HepG2 (cell line): ENCODE measurements at regions not wholly inside any gene's neighbourhood (a gene's known extent, or its start where the extent isn't known, plus 50 kb on each side); places are given as distances from the start of the nearest gene placed in this dataset.

Experiments used
- ATAC-seq: fragments of 200-7000 bp; cut with Tn5 transposase; 3 replicates; pipeline ENCODE4 v1.9.1; 2020; ENCODE audit warnings: mild to moderate bottlenecking, moderate library complexity
- BruUV-seq: library from RNA; stranded (reverse); fragments of 400-500 nt; replicated peaks from 2 replicates; lab custom pipeline; 2021; lab: Mats Ljungman, UMichigan
- CTCF ChIA-PET: fragments of 300-600 bp; formaldehyde crosslinking; extraction: SDS; loops from one replicate; lab custom pipeline; 2021; ENCODE audit warnings: low total read pairs, inconsistent platforms, low intra/inter-chr PET ratio; lab: Yijun Ruan, JAX
- POLR2A ChIA-PET: fragments of 350-600 bp; sonication (Branson Sonifier 250); formaldehyde crosslinking; loops from one replicate; lab custom pipeline; 2020; ENCODE audit warnings: antibody characterized with exemption, inconsistent platforms; lab: Yijun Ruan, JAX
- DNase-seq: peaks from one replicate; pipeline ENCODE4 v3.0.0-alpha.2; 2015; ENCODE audit warnings: low spot score
- FAIRE-seq: peaks from 3 replicates; lab custom pipeline; 2011; peaks lifted over from hg19 to GRCh38; lab: Jason Lieb, UNC
- H2AFZ ChIP-seq: one replicate; pipeline ENCODE4 v1.6.1; 2011; ENCODE audit warnings: low read length, inconsistent platforms
- H3K27ac ChIP-seq: fragments of 300-600 bp; 3 replicates; pipeline ENCODE4 v1.8.0; 2011; ENCODE audit warnings: mixed run types, mild to moderate bottlenecking, mixed read lengths, low read length, inconsistent platforms; ENCODE audit not compliant: insufficient read depth; ENCODE audit errors: extremely low read length
- H3K27me3 ChIP-seq, 2 experiments: fragments of 200-600 bp in 1 of 2; 2 replicates in 1 of 2; 3 replicates in 1 of 2; pipeline versions ENCODE4 v1.6.0 to v1.8.0; 2011; ENCODE audit warnings: low read length in 2 of 2, mild to moderate bottlenecking in 2 of 2, moderate library complexity in 2 of 2, inconsistent platforms in 1 of 2; ENCODE audit not compliant: insufficient read depth in 2 of 2, control insufficient read depth in 1 of 2
- H3K36me3 ChIP-seq, 2 experiments: fragments of 200-600 bp in 1 of 2; replicated peaks in 1 of 2; 2 replicates in 1 of 2; 3 replicates in 1 of 2; pipeline versions ENCODE4 v1.5.1 to v1.8.0; 2011; ENCODE audit warnings: low read length in 2 of 2, inconsistent platforms in 1 of 2; ENCODE audit not compliant: insufficient read depth in 2 of 2, control insufficient read depth in 1 of 2
- H3K4me1 ChIP-seq: 2 replicates; pipeline ENCODE4 v1.5.1; 2012; ENCODE audit warnings: low read length, inconsistent platforms; ENCODE audit not compliant: insufficient read depth
- H3K4me2 ChIP-seq: 2 replicates; pipeline ENCODE4 v1.6.0; 2011; ENCODE audit warnings: low read depth, low read length, inconsistent platforms
- H3K4me3 ChIP-seq, 3 experiments: fragments of 200-600 bp in 1 of 3; sonication (generic), shearing (Covaris generic) in 1 of 3; replicated peaks in 1 of 3; 2 replicates each; pipeline ENCODE4 v1.5.1; 2011 to 2016; ENCODE audit warnings: low read length in 3 of 3, inconsistent platforms in 2 of 3, low read depth in 2 of 3, mild to moderate bottlenecking in 2 of 3, control low read depth in 1 of 3, mixed read lengths in 1 of 3; ENCODE audit not compliant: insufficient read depth in 1 of 3
- H3K79me2 ChIP-seq: one replicate; pipeline ENCODE4 v1.6.1; 2011; ENCODE audit warnings: low read length, inconsistent platforms; ENCODE audit not compliant: insufficient read depth
- H3K9ac ChIP-seq: 2 replicates; pipeline ENCODE4 v1.6.0; 2011; ENCODE audit warnings: mild to moderate bottlenecking, low read depth, low read length, inconsistent platforms; ENCODE audit not compliant: insufficient read depth
- H3K9me3 ChIP-seq: 2 replicates; pipeline ENCODE4 v1.5.1; 2012; ENCODE audit warnings: mild to moderate bottlenecking, low read length
- H4K20me1 ChIP-seq: 2 replicates; pipeline ENCODE4 v1.6.0; 2011; ENCODE audit warnings: inconsistent platforms, mild to moderate bottlenecking, low read length, moderate library complexity; ENCODE audit not compliant: insufficient read depth
- ATF7-NPFF ChIP-seq: sonication (generic); formaldehyde crosslinking; IDR thresholded peaks from 2 replicates; pipeline ENCODE4 v1.8.1; 2023; ENCODE audit warnings: mild to moderate bottlenecking, low read depth, missing genetic modification reagents, moderate library complexity
- PHF20 ChIP-seq: sonication (generic); formaldehyde crosslinking; IDR thresholded peaks from 2 replicates; pipeline ENCODE4 v1.5.0; 2020; ENCODE audit warnings: mild to moderate bottlenecking, missing genetic modification reagents
- PHF8 ChIP-seq: sonication (generic); formaldehyde crosslinking; IDR thresholded peaks from 2 replicates; pipeline ENCODE4 v1.5.0; 2020; ENCODE audit warnings: missing genetic modification reagents
- PTBP1 ChIP-seq: fragments of 200-400 bp; formaldehyde crosslinking; IDR thresholded peaks from 2 replicates; pipeline ENCODE4 v1.6.1; 2018; ENCODE audit warnings: low read length, low read depth; ENCODE audit not compliant: poor library complexity, severe bottlenecking
- SOX13 ChIP-seq, 3 experiments: fragments of 450-650 bp in 1 of 3; sonication (generic) in 1 of 3; formaldehyde crosslinking in 1 of 3; IDR thresholded peaks in 2 of 3; conservative IDR thresholded peaks in 1 of 3; 2 replicates each; pipeline versions ENCODE4 v1.5.0 to v1.6.1; 2016 to 2020; ENCODE audit warnings: antibody characterized with exemption in 1 of 3, mild to moderate bottlenecking in 1 of 3, missing compliant biosample characterization in 1 of 3, missing genetic modification reagents in 1 of 3, moderate library complexity in 1 of 3
- SP2 ChIP-seq: sonication (generic); formaldehyde crosslinking; IDR thresholded peaks from 2 replicates; pipeline ENCODE4 v1.5.1; 2020; ENCODE audit warnings: mild to moderate bottlenecking, missing genetic modification reagents
- ZNF296 ChIP-seq: sonication (generic); formaldehyde crosslinking; conservative IDR thresholded peaks from 2 replicates; pipeline ENCODE4 v1.5.0; 2020; ENCODE audit warnings: mild to moderate bottlenecking, missing genetic modification reagents
- ZNF660 ChIP-seq: sonication (generic); formaldehyde crosslinking; IDR thresholded peaks from 2 replicates; pipeline ENCODE4 v1.5.1; 2020; ENCODE audit warnings: mild to moderate bottlenecking, low read depth, missing genetic modification reagents, borderline replicate concordance
- ZNF704 ChIP-seq: sonication (generic); formaldehyde crosslinking; IDR thresholded peaks from 2 replicates; pipeline ENCODE4 v1.8.1; 2023; ENCODE audit warnings: mild to moderate bottlenecking, inconsistent platforms, moderate library complexity, missing genetic modification reagents, borderline replicate concordance
- WGBS: methylation state at CpG from one replicate; pipeline ENCODE4 v1.1.6; 2017; ENCODE audit warnings: low lambda C conversion rate; 5-methylcytosine and 5-hydroxymethylcytosine counted together
- in situ Hi-C: cut with HindIII; loops from 2 replicates; pipeline ENCODE4 v1.10.0; 2017; ENCODE audit warnings: low pct_unique_long_range_greater_than_20kb; ENCODE audit not compliant: extremely low pct_ligation_motif_present
- intact Hi-C: fragments of 100-400 bp; cut with micrococcal nuclease; formaldehyde crosslinking; loops from one replicate; pipeline ENCODE4 v1.10.0; 2022; ENCODE audit not compliant: unreplicated experiment

- TF ChIP-seq SOX13 (IDR thresholded peaks at IDR 0.05) (no peak), SOX13 (CRISPR knock-in tag; conservative IDR thresholded peaks at IDR 0.05 in 1 of 2, IDR thresholded peaks at IDR 0.05 in 1 of 2) (no peak), PHF20 (CRISPR knock-in tag) (no peak), PTBP1 (no peak)
Measured at GRCh38 chr19:28228854-28229253, 984.1 kb downstream of the UQCRFS1 start (continued).

- Histone ChIP-seq H3K4me2 (no peak overlapping the region), H3K9ac (no peak overlapping the region), H3K27me3 (no peaks in the 10 kb centered on the region), H3K4me1 (no peaks in the 10 kb centered on the region), H3K4me3 (no peak overlapping the region), H3K79me2 (no peaks in the 10 kb centered on the region), H3K36me3 (no peaks in the 10 kb centered on the region), H4K20me1 (no peaks in the 10 kb centered on the region), H3K9me3 (peaks cover 90% of the 10 kb centered on the region), H2AFZ (no peak overlapping the region), H3K27ac (no peak overlapping the region)
- 47% methylated on average over 8 of the region's 10 CpGs for WGBS
- no TSS peak for BruUV-seq
- no peak for FAIRE-seq
- DNase-seq = no peak
- ChIA-PET CTCF (no interaction called here), POLR2A (no interaction called here)
- in situ Hi-C loops (no loop called here), intact Hi-C loops (no loop called here)
- TF ChIP-seq ZNF660 (no peak), ATF7-NPFF (CRISPR knock-in tag) (no peak), PHF8 (CRISPR knock-in tag) (no peak), ZNF704 (CRISPR knock-in tag) (no peak), SP2 (CRISPR knock-in tag) (no peak), ZNF296 (no peak)
- no peak for ATAC-seq
Measured at GRCh38 chr19:28224441-28224840, 988.5 kb downstream of the UQCRFS1 start.
